Thyroid gland (tissue), 4 donors: ENCODE measurements at regions not wholly inside any gene's neighbourhood (a gene's known extent, or its start where the extent isn't known, plus 50 kb on each side); places are given as distances from the start of the nearest gene placed in this dataset.

Source experiments
- CTCF ChIP-seq, 6 experiments: fragments of 200-600 bp in 3 of 6; fragments of 450-650 bp in 3 of 6; sonication (generic) in 3 of 6; IDR thresholded peaks; one replicate each; pipeline ENCODE4 v1.5.1; 2016 to 2019; ENCODE audit warnings: antibody characterized with exemption in 6 of 6, mild to moderate bottlenecking in 2 of 6, inconsistent platforms in 1 of 6, moderate library complexity in 1 of 6
- POLR2A ChIP-seq, 2 donors: fragments of 450-650 bp; IDR thresholded peaks; one replicate each; pipeline ENCODE4 v1.6.1; 2017; ENCODE audit warnings: antibody characterized with exemption in 2 of 2, mild to moderate bottlenecking in 2 of 2, moderate library complexity in 1 of 2

GRCh38 chr7:56471811-56472210 lies 355.6 kb upstream of the NUPR2 start:
- TF ChIP-seq CTCF (IDR thresholded peaks at IDR 0.05) (no peak), POLR2A (IDR thresholded peaks at IDR 0.05) (no peak)
